ENCODE measurements at regions not wholly inside any gene's neighbourhood (a gene's known extent, or its start where the extent isn't known, plus 50 kb on each side); places are given as distances from the start of the nearest gene placed in this dataset.

GRCh38 chr12:91610561-91610960, 427.9 kb upstream of the DCN start:
- no peak for DNase-seq

GRCh38 chr12:91609283-91609682, 426.7 kb upstream of the DCN start:
- DNase-seq, result no peak

GRCh38 chr12:91608542-91608941, 425.9 kb upstream of the DCN start:
- DNase-seq, result no peak

- DNase-seq, result no peak
Observed at GRCh38 chr12:91606662-91607377, 424.2 kb upstream of the DCN start.

GRCh38 chr12:91604897-91605296, 422.3 kb upstream of the DCN start:
- no peak for DNase-seq

- no peak for DNase-seq
Observed at GRCh38 chr12:91603060-91603459, 420.4 kb upstream of the DCN start.

GRCh38 chr12:91601054-91601453, 418.4 kb upstream of the DCN start:
- no peak for DNase-seq

GRCh38 chr12:91594715-91595114, 412.1 kb upstream of the DCN start:
- DNase-seq, result no peak

- DNase-seq, result no peak
Observed at GRCh38 chr12:91591639-91591987, 409.0 kb upstream of the DCN start.

- DNase-seq, result no peak
Observed at GRCh38 chr12:91590966-91591638, 408.5 kb upstream of the DCN start.

GRCh38 chr12:91588874-91589454, 406.3 kb upstream of the DCN start:
- DNase-seq, result no peak

GRCh38 chr12:91586015-91586414, 403.4 kb upstream of the DCN start:
- DNase-seq, result no peak

- DNase-seq, result no peak
Observed at GRCh38 chr12:91582811-91583210, 400.2 kb upstream of the DCN start.

- DNase-seq, result no peak
Observed at GRCh38 chr12:91579516-91580263, 397.1 kb upstream of the DCN start.

GRCh38 chr12:91577586-91578539, 395.2 kb upstream of the DCN start:
- peak; percentile 37 for DNase-seq

GRCh38 chr12:91576432-91576831, 393.8 kb upstream of the DCN start:
- no peak for DNase-seq

- no peak for DNase-seq
Observed at GRCh38 chr12:91575630-91576029, 393.0 kb upstream of the DCN start.

- no peak for DNase-seq
Observed at GRCh38 chr12:91574975-91575374, 392.4 kb upstream of the DCN start.

- DNase-seq, result no peak
Observed at GRCh38 chr12:91574391-91574790, 391.8 kb upstream of the DCN start.

- DNase-seq, result no peak
Observed at GRCh38 chr12:91572869-91573268, 390.3 kb upstream of the DCN start.

- no peak for DNase-seq
Observed at GRCh38 chr12:91567100-91567485, 384.5 kb upstream of the DCN start.

GRCh38 chr12:91566328-91567099, 383.9 kb upstream of the DCN start:
- no peak for DNase-seq
